ENCODE measurements at regions not wholly inside any gene's neighbourhood (a gene's known extent, or its start where the extent isn't known, plus 50 kb on each side); places are given as distances from the start of the nearest gene placed in this dataset.

GRCh38 chr4:141860974-141861373 lies 224.6 kb downstream of the IL15 start (continued):
- no peak for TF ChIP-seq ATF6 (CRISPR knock-in tag; IDR thresholded peaks at IDR 0.05)
- TF ChIP-seq PRDM15 (CRISPR knock-in tag; IDR thresholded peaks at IDR 0.05) = no peak
- no peak for TF ChIP-seq PREB (CRISPR knock-in tag; IDR thresholded peaks at IDR 0.05; ENCODE audit: borderline replicate concordance)
- no peak for TF ChIP-seq ZNF532 (CRISPR knock-in tag; IDR thresholded peaks at IDR 0.05; ENCODE audit: borderline replicate concordance)
- no peak for TF ChIP-seq ELF4 (CRISPR knock-in tag; IDR thresholded peaks at IDR 0.05; ENCODE audit: low read depth)

- peaks cover 38% of the 10 kb centered on the region for H3K9me3 Mint-ChIP-seq
- peaks cover 16% of the 10 kb centered on the region for H3K4me1 Mint-ChIP-seq
- peaks cover 13% of the 10 kb centered on the region for H3K27me3 Mint-ChIP-seq (ENCODE audit: low read depth)
- peaks cover 25% of the 10 kb centered on the region for H3K36me3 Mint-ChIP-seq
- POLR2A ChIA-PET = no interaction called here
- no peak for DNase-seq (ENCODE audit: low spot score)
- no peak for ATAC-seq
- CTCF ChIA-PET = interaction anchor here (1.3 kb wide), 1 partner anchor 168 kb away, joined by 3 read pairs; no protein-coding TSS in a partner anchor
- H3K4me3 Mint-ChIP-seq = no peak overlapping the region
- no peak overlapping the region for H3K27ac Mint-ChIP-seq
- TF ChIP-seq ATF1 (CRISPR knock-in tag; IDR thresholded peaks at IDR 0.05) = no peak
- no peak for TF ChIP-seq AFF4 (CRISPR knock-in tag; IDR thresholded peaks at IDR 0.05; ENCODE audit: borderline replicate concordance)
- TF ChIP-seq ERG (CRISPR knock-in tag; IDR thresholded peaks at IDR 0.05) = no peak
- no peak for TF ChIP-seq USF1 (CRISPR knock-in tag; IDR thresholded peaks at IDR 0.05)
- TF ChIP-seq ZNF232 (CRISPR knock-in tag; IDR thresholded peaks at IDR 0.05) = no peak
- no peak for TF ChIP-seq ATF6 (CRISPR knock-in tag; IDR thresholded peaks at IDR 0.05)
- no peak for TF ChIP-seq HMGXB4 (CRISPR knock-in tag; IDR thresholded peaks at IDR 0.05)
- no peak for TF ChIP-seq OVOL2 (CRISPR knock-in tag; IDR thresholded peaks at IDR 0.05; ENCODE audit: borderline replicate concordance)
- no peak for TF ChIP-seq SP1 (CRISPR knock-in tag; conservative IDR thresholded peaks at IDR 0.05)
These were observed 233.8 kb downstream of the IL15 start for GRCh38 chr4:141870152-141870551.
